ENCODE measurements at regions not wholly inside any gene's neighbourhood (a gene's known extent, or its start where the extent isn't known, plus 50 kb on each side); places are given as distances from the start of the nearest gene placed in this dataset.

DNA sequence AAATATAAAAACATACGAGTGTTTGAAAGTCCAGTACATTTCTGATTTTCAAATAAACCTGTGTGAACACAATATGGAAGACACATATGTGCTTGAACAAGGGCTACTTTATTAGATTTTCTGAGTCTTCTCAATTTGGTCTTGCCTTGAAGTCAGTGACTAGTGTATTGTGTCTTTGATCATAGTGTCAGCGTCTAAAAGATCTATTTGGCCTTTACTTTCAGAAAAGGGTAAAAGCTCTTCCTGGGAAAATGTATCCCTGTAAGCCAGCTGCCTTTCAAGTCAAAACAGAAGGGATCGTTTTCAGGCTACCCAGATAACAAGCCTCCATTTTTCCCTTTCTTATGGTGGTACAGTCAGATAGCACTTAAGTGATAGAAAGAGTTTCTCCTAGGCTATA, 471.9 kb downstream of the CMPK2 start:
- Mint-ChIP-seq H3K4me3 (no peak overlapping the region), H3K27ac (no peak overlapping the region), H3K4me1 (no peaks in the 10 kb centered on the region), H3K36me3 (ENCODE audit: low read depth) (no peaks in the 10 kb centered on the region), H3K27me3 (no peaks in the 10 kb centered on the region), H3K9me3 (peaks cover 7% of the 10 kb centered on the region)
- intact Hi-C loops (cut with micrococcal nuclease), result no loop called here
- POLR2A ChIA-PET, result no interaction called here
- DNase-seq (no peak), ATAC-seq (ENCODE audit: low read depth) (no peak)
- no peak for TF ChIP-seq CTCF (IDR thresholded peaks at IDR 0.05)
- CTCF ChIA-PET, result no interaction called here

GRCh38 chr2:6394276-6394675, 471.4 kb downstream of the CMPK2 start:
- H3K9me3 Mint-ChIP-seq, result peaks cover 7% of the 10 kb centered on the region
- no peak for DNase-seq
- ATAC-seq (ENCODE audit: low read depth), result no peak
- ChIA-PET CTCF (no interaction called here), POLR2A (no interaction called here)
- no peak for TF ChIP-seq CTCF (IDR thresholded peaks at IDR 0.05)
- no peaks in the 10 kb centered on the region for H3K4me1 Mint-ChIP-seq
- no peaks in the 10 kb centered on the region for H3K27me3 Mint-ChIP-seq
- no peak overlapping the region for H3K4me3 Mint-ChIP-seq
- no peak overlapping the region for H3K27ac Mint-ChIP-seq
- intact Hi-C loops (cut with micrococcal nuclease), result no loop called here
- H3K36me3 Mint-ChIP-seq (ENCODE audit: low read depth), result no peaks in the 10 kb centered on the region

- intact Hi-C loops (cut with micrococcal nuclease), result no loop called here
- Mint-ChIP-seq H3K9me3 (peaks cover 4% of the 10 kb centered on the region), H3K27ac (no peak overlapping the region), H3K27me3 (no peaks in the 10 kb centered on the region), H3K4me3 (no peak overlapping the region), H3K4me1 (no peaks in the 10 kb centered on the region), H3K36me3 (ENCODE audit: low read depth) (no peaks in the 10 kb centered on the region)
- no peak for TF ChIP-seq CTCF (IDR thresholded peaks at IDR 0.05)
- ChIA-PET CTCF (no interaction called here), POLR2A (no interaction called here)
- no peak for ATAC-seq (ENCODE audit: low read depth)
- DNase-seq, result no peak
Measured at GRCh38 chr2:6398421-6398820, 467.3 kb downstream of the CMPK2 start.

- Mint-ChIP-seq H3K4me1 (no peaks in the 10 kb centered on the region), H3K9me3 (peaks cover 5% of the 10 kb centered on the region), H3K27ac (no peak overlapping the region), H3K36me3 (ENCODE audit: low read depth) (no peaks in the 10 kb centered on the region), H3K27me3 (no peaks in the 10 kb centered on the region), H3K4me3 (no peak overlapping the region)
- ATAC-seq (ENCODE audit: low read depth), result no peak
- TF ChIP-seq CTCF (IDR thresholded peaks at IDR 0.05), result no peak
- POLR2A ChIA-PET, result no interaction called here
- CTCF ChIA-PET, result no interaction called here
- intact Hi-C loops (cut with micrococcal nuclease), result no loop called here
- no peak for DNase-seq
Measured at GRCh38 chr2:6401301-6401700, 464.4 kb downstream of the CMPK2 start.

- H3K4me1 Mint-ChIP-seq, result no peaks in the 10 kb centered on the region
- H3K27me3 Mint-ChIP-seq, result peaks cover 2% of the 10 kb centered on the region
- ChIA-PET POLR2A (no interaction called here), CTCF (no interaction called here)
- no peak for TF ChIP-seq CTCF (IDR thresholded peaks at IDR 0.05)
- peaks cover 3% of the 10 kb centered on the region for H3K9me3 Mint-ChIP-seq
- no peak overlapping the region for H3K4me3 Mint-ChIP-seq
- no peak for DNase-seq
- no peaks in the 10 kb centered on the region for H3K36me3 Mint-ChIP-seq (ENCODE audit: low read depth)
- intact Hi-C loops (cut with micrococcal nuclease), result no loop called here
- no peak for ATAC-seq (ENCODE audit: low read depth)
- no peak overlapping the region for H3K27ac Mint-ChIP-seq
Measured at GRCh38 chr2:6408057-6408456, 457.6 kb downstream of the CMPK2 start.

All from activated B cell treated with CpG ODN at 0.5 μM for 24 hours (primary cell).